GM12891 (cell line): ENCODE measurements at regions not wholly inside any gene's neighbourhood (a gene's known extent, or its start where the extent isn't known, plus 50 kb on each side); places are given as distances from the start of the nearest gene placed in this dataset.

Source experiments
- POLR2A ChIP-seq: IDR thresholded peaks from 2 replicates; pipeline ENCODE4 v1.6.1; 2011; ENCODE audit warnings: low read depth, low read length, control low read depth
- POU2F2 ChIP-seq: IDR thresholded peaks from 2 replicates; pipeline ENCODE4 v1.6.1; 2011; ENCODE audit warnings: low read depth, mild to moderate bottlenecking, control low read depth, low read length, moderate library complexity

DNA sequence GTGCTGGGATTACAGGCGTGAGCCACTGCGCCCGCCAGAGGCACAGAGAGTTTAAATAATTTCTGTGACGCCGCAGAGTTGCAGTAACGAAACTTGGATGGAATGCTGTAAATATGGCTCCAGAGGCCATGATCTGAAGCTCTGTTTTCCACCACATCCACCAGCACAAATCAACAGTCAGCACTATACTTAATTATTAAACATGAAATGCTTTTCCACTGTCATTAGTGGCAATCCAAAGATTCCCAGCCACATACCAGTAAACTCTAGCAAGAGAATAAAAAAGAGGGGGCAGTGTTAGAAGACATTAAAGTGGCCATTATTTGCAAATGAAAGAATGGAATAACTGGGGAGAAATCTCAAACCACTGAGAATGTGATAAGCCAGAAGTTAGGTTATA lies 242.5 kb downstream of the DIRAS2 start:
- TF ChIP-seq POU2F2 (no peak), POLR2A (no peak)
